DND-41 (cell line): ENCODE measurements at regions not wholly inside any gene's neighbourhood (a gene's known extent, or its start where the extent isn't known, plus 50 kb on each side); places are given as distances from the start of the nearest gene placed in this dataset.

Experiments used
- EZH2 ChIP-seq: IDR thresholded peaks from 3 replicates; pipeline ENCODE4 v1.6.1; 2012; ENCODE audit warnings: borderline replicate concordance, low read depth, mild to moderate bottlenecking, moderate library complexity, low read length, inconsistent platforms; ENCODE audit not compliant: severe bottlenecking
- TF ChIP-seq, protein P1 (sequence below): IDR thresholded peaks from 2 replicates; pipeline ENCODE4 v1.5.1; 2012; ENCODE audit warnings: borderline replicate concordance, low read length, moderate library complexity, mild to moderate bottlenecking; ENCODE audit not compliant: poor library complexity, severe bottlenecking; ENCODE audit errors: extremely low read depth

GRCh38 chr12:43273467-43273866 lies 278.5 kb downstream of the ADAMTS20 start:
- TF ChIP-seq, protein P1, sequence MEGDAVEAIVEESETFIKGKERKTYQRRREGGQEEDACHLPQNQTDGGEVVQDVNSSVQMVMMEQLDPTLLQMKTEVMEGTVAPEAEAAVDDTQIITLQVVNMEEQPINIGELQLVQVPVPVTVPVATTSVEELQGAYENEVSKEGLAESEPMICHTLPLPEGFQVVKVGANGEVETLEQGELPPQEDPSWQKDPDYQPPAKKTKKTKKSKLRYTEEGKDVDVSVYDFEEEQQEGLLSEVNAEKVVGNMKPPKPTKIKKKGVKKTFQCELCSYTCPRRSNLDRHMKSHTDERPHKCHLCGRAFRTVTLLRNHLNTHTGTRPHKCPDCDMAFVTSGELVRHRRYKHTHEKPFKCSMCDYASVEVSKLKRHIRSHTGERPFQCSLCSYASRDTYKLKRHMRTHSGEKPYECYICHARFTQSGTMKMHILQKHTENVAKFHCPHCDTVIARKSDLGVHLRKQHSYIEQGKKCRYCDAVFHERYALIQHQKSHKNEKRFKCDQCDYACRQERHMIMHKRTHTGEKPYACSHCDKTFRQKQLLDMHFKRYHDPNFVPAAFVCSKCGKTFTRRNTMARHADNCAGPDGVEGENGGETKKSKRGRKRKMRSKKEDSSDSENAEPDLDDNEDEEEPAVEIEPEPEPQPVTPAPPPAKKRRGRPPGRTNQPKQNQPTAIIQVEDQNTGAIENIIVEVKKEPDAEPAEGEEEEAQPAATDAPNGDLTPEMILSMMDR = no peak
- no peak for TF ChIP-seq EZH2
